ENCODE measurements at regions not wholly inside any gene's neighbourhood (a gene's known extent, or its start where the extent isn't known, plus 50 kb on each side); places are given as distances from the start of the nearest gene placed in this dataset.

GRCh38 chr3:95265129-95265528 lies 1202.3 kb downstream of the NSUN3 start:
- H3K4me2 ChIP-seq (ENCODE audit: low read length), result no peak overlapping the region
- no peaks in the 10 kb centered on the region for H3K4me1 ChIP-seq
- H3K27me3 ChIP-seq (ENCODE audit: control insufficient read depth, insufficient read depth, low read length), result no peaks in the 10 kb centered on the region
- no peak overlapping the region for H2AFZ ChIP-seq
- H3K36me3 ChIP-seq (ENCODE audit: control insufficient read depth, insufficient read depth, low read length), result no peaks in the 10 kb centered on the region
- TF ChIP-seq CTCF (IDR thresholded peaks at IDR 0.05), result no peak
- no peak overlapping the region for H3K9ac ChIP-seq
- H3K79me2 ChIP-seq, result no peaks in the 10 kb centered on the region
- no peaks in the 10 kb centered on the region for H3K9me3 ChIP-seq (ENCODE audit: control insufficient read depth, low read length)
- no peak overlapping the region for H3K4me3 ChIP-seq (ENCODE audit: low read depth, low read length)
- H3K27ac ChIP-seq, result no peak overlapping the region

- H3K4me1 ChIP-seq, result no peaks in the 10 kb centered on the region
- H3K9me3 ChIP-seq (ENCODE audit: control insufficient read depth, low read length), result no peaks in the 10 kb centered on the region
- H2AFZ ChIP-seq, result no peak overlapping the region
- no peak for TF ChIP-seq CTCF (IDR thresholded peaks at IDR 0.05)
- H3K36me3 ChIP-seq (ENCODE audit: control insufficient read depth, insufficient read depth, low read length), result no peaks in the 10 kb centered on the region
- no peak overlapping the region for H3K4me2 ChIP-seq (ENCODE audit: low read length)
- no peaks in the 10 kb centered on the region for H3K79me2 ChIP-seq
- no peak overlapping the region for H3K4me3 ChIP-seq (ENCODE audit: low read depth, low read length)
- H3K9ac ChIP-seq, result no peak overlapping the region
- H3K27ac ChIP-seq, result no peak overlapping the region
- no peaks in the 10 kb centered on the region for H3K27me3 ChIP-seq (ENCODE audit: control insufficient read depth, insufficient read depth, low read length)
These were observed 1208.5 kb downstream of the NSUN3 start for GRCh38 chr3:95271395-95271794.

- Histone ChIP-seq H3K4me3 (ENCODE audit: low read depth, low read length) (no peak overlapping the region), H3K36me3 (ENCODE audit: control insufficient read depth, insufficient read depth, low read length) (no peaks in the 10 kb centered on the region), H2AFZ (no peak overlapping the region), H3K27me3 (ENCODE audit: control insufficient read depth, insufficient read depth, low read length) (no peaks in the 10 kb centered on the region), H3K27ac (no peak overlapping the region), H3K9ac (no peak overlapping the region), H3K4me2 (ENCODE audit: low read length) (no peak overlapping the region), H3K9me3 (ENCODE audit: control insufficient read depth, low read length) (no peaks in the 10 kb centered on the region), H3K79me2 (no peaks in the 10 kb centered on the region), H3K4me1 (no peaks in the 10 kb centered on the region)
- TF ChIP-seq CTCF (IDR thresholded peaks at IDR 0.05), result no peak
These were observed 1209.3 kb downstream of the NSUN3 start for GRCh38 chr3:95272166-95272565.

GRCh38 chr3:95272781-95273180 lies 1209.9 kb downstream of the NSUN3 start:
- Histone ChIP-seq H3K4me1 (no peaks in the 10 kb centered on the region), H3K4me2 (ENCODE audit: low read length) (no peak overlapping the region), H3K4me3 (ENCODE audit: low read depth, low read length) (no peak overlapping the region)

More at GRCh38 chr3:95272781-95273180, 1209.9 kb downstream of the NSUN3 start:
- no peak overlapping the region for H3K27ac ChIP-seq
- H3K9ac ChIP-seq, result no peak overlapping the region
- no peaks in the 10 kb centered on the region for H3K27me3 ChIP-seq (ENCODE audit: control insufficient read depth, insufficient read depth, low read length)
- no peaks in the 10 kb centered on the region for H3K9me3 ChIP-seq (ENCODE audit: control insufficient read depth, low read length)
- H2AFZ ChIP-seq, result no peak overlapping the region
- no peaks in the 10 kb centered on the region for H3K36me3 ChIP-seq (ENCODE audit: control insufficient read depth, insufficient read depth, low read length)
- no peak for TF ChIP-seq CTCF (IDR thresholded peaks at IDR 0.05)
- H3K79me2 ChIP-seq, result no peaks in the 10 kb centered on the region

Measured in parathyroid adenoma (tissue), 2 donors.